ENCODE measurements at regions not wholly inside any gene's neighbourhood (a gene's known extent, or its start where the extent isn't known, plus 50 kb on each side); places are given as distances from the start of the nearest gene placed in this dataset.
A peak's percentile ranks its signal among the peaks of the same experiment; 100 is the strongest.

GRCh38 chr2:176680916-176681516 lies 411.8 kb downstream of the MTX2 start:
- DNase-seq (ENCODE audit: low read depth) = no peak

DNA sequence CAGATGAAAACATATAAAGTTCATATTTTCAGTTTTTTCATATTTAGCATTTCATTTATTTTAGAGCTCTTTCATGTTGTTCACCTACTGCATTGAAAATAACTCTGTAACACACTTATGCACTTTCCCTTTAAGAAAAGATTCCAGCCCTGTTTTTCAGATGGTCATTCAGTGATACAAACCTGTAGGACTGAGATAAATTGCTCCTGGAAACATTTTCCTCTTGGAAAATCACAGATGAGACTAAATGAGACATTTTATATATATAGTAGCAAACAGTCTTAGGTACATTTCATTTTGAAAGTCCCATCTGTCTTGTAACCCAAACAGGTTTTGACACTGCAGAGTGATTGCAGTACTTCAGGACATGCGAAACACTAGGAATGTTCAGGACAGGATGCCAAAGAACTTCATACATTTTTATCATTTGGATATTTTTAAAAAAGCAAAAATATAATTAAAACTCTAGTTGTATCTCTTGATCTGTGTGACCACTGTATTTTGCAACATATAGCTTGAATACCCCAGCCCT lies 412.4 kb downstream of the MTX2 start:
- no peak for DNase-seq (ENCODE audit: low read depth)

DNA sequence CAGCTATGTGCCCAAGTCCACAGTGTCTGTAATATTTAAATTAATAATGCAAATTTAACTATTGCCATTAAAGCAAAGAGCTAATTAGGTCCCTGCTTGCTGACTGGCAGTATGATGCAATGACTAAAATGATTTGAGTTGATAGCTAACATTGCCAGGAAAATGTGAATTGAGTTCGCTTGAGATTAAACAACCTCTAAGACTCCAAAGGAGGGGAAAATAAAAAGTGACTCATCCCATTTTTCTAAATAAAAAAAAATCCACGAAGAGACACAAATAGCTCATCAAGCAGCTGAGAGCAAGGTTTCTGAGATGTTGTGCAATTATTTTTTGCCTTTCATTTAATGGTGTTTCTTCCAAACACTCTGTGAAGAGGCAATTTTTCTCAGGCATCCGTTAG lies 413.0 kb downstream of the MTX2 start:
- no peak for DNase-seq (ENCODE audit: low read depth)

- no peak for DNase-seq (ENCODE audit: low read depth)
Measured at GRCh38 chr2:176683618-176684111, 414.4 kb downstream of the MTX2 start.

DNA sequence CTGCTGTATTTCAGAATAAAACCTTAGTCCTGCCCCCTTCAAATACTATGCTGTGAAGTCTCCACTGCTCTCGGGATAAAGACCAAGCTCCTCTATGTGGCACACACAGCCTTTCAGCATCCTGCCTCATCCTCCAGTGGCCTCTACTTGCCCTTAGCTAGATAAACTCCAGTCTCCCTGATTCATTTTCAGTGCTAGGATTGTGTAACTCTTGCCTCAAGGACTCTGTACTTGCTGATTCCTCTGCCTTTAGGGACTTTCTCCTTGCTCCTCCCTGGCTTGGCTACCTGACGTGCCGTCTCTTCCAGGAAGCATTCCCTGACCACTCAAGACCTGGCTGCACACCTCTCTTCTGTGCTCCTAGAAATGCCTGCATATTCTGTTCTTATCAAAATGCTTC lies 416.7 kb downstream of the MTX2 start:
- DNase-seq (ENCODE audit: low read depth) = no peak

GRCh38 chr2:176686328-176686727 lies 417.1 kb downstream of the MTX2 start:
- no peak for DNase-seq (ENCODE audit: low read depth)

- no peak for DNase-seq (ENCODE audit: low read depth)
Measured at GRCh38 chr2:176687342-176687741, 418.1 kb downstream of the MTX2 start.

DNA sequence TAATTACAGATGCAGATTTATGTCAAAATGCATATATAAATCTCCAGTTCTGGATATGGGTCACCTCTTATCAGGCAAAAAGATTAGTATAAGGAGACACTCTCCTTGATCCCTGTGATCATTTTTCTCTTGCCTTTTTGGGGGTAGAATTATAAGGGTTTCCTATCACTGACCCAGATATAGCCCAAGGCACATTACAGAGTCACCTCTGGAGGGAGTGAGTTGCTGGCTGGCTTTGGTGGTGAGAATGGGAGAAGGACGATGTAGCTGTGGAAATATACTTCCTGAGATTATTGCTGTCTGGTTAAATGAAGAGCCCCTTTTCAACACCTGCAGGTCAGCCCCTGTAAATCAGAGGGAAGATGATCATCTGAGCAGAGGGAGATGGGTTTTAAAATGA lies 418.7 kb downstream of the MTX2 start:
- no peak for DNase-seq (ENCODE audit: low read depth)

- no peak for DNase-seq (ENCODE audit: low read depth)
Measured at GRCh38 chr2:176689711-176690110, 420.5 kb downstream of the MTX2 start.

DNA sequence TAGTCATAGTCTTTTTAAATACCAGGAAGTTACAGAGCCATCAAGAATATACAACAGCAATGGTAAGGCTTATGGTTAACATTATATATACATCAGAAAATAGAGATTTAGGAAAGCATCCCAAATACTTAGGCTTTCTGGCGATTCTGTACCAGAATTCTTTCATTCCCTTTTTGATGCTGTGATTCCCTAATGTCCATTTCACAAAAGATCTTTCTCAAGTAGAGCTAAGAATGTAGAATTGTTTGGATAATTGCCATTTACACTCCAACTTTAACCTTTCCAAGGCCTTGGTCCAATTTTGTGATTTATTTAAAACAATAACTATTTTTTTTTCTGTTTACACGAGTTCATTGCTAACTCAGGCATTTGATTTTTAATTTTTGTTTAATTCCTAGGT lies 422.2 kb downstream of the MTX2 start:
- no peak for DNase-seq (ENCODE audit: low read depth)

GRCh38 chr2:176692533-176692932 lies 423.3 kb downstream of the MTX2 start:
- DNase-seq (ENCODE audit: low read depth) = no peak

- no peak for DNase-seq (ENCODE audit: low read depth)
Measured at GRCh38 chr2:176699098-176699497, 429.9 kb downstream of the MTX2 start.

DNA sequence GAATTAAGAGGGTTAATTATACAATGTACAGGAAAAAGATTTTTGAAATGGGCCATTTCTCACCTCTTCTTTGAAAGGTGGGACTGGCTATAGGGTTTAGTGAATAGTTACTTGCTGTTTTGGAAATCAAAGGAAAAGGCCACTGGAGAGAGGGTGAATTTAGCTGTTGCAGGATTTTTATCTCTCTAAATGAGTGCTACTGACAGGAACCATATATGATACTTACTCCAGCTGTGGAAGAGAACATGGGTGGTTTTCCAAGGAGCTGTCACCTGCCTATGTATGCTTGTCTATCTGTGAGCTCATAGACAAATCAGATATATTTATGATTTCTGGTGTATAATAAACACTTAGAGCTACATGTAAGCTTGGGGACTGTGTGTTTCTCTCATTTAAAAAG lies 430.4 kb downstream of the MTX2 start:
- no peak for DNase-seq (ENCODE audit: low read depth)

- DNase-seq (ENCODE audit: low read depth) = no peak
Measured at GRCh38 chr2:176702131-176702530, 432.9 kb downstream of the MTX2 start.

GRCh38 chr2:176704282-176704858 lies 435.1 kb downstream of the MTX2 start:
- no peak for DNase-seq (ENCODE audit: low read depth)

GRCh38 chr2:176709149-176709951 lies 440.1 kb downstream of the MTX2 start:
- DNase-seq (ENCODE audit: low read depth) = no peak

- DNase-seq (ENCODE audit: low read depth) = no peak
Measured at GRCh38 chr2:176709991-176710390, 440.7 kb downstream of the MTX2 start.

DNA sequence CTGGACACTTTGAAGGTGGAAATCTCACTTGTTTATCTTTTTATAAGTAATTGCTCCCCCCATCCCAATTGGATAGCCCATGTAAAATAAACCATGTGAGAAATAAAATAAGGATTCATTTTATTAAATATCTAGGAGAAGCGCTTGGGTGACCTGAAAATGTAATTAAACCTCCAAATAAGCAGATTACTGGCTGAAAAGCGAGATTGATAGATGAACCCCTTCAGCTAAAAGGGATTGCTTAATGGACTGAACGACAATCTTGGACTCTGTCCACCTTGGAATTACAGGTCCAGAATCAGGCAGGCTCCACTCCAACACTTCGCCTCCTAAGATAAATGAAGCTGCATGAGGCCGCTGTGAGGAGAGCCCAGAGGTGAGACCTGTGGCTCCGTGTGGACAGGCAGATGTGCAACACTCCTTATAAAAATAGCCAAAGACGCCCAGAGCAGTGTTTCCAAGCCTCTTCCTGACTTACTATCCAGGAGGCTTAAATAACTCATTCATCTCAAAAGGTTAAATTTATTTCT lies 441.5 kb downstream of the MTX2 start:
- DNase-seq (ENCODE audit: low read depth) = no peak

- DNase-seq (ENCODE audit: low read depth) = no peak
Measured at GRCh38 chr2:176725873-176726645, 456.8 kb downstream of the MTX2 start.

GRCh38 chr2:176727696-176728095 lies 458.5 kb downstream of the MTX2 start:
- no peak for DNase-seq (ENCODE audit: low read depth)

DNA sequence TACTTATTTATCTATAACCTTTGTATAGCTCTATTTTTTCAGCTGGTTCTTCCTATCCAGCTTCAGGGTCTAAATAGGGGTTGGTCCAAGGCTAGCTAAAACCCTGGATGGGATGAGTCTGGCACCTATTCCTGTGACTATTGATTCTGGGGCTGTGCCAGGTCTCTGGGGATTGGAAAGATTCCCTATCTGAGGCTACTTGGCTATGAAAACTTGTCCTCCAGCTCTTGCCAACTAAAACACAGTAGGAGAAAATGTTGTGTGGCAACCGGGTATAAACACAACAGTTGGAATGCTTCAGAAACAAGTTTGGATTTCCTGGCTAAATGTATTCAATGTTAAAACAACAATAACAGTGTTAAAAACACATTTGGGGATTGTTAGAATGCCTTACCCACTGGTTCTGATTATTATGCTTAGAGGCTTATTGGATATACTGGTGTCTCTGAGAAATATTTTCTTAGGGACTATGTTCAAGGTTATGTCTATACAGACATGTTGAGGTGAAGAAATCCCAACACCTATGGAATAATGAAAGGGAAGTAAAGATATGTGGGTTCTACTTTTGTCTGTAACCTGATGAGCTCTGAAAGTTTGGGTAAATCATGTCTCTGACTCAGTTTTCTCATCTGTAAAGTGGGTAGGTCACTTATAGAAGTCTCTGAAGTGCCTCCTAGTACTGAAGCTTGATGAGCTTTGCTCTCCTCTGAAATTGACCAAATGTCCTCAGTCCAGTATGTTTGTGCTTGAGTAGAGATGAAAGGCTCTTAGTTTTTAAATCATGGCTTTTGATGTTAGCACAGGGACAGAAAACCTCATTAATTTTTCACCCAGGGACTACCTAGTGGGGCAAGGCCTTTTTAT lies 460.7 kb downstream of the MTX2 start:
- DNase-seq (ENCODE audit: low read depth) = peak; percentile 64

Measured in fibroblast of gingiva (primary cell).